Fibroblast of lung (primary cell): ENCODE measurements at regions not wholly inside any gene's neighbourhood (a gene's known extent, or its start where the extent isn't known, plus 50 kb on each side); places are given as distances from the start of the nearest gene placed in this dataset.

ENCODE experiments used
- DNase-seq, 2 donors: peaks; one replicate each; pipeline versions ENCODE4 v3.0.0 to v3.0.0-alpha.2; 2010; ENCODE audit warnings: low read depth in 2 of 2
- H2AFZ ChIP-seq: 2 replicates; pipeline ENCODE4 v1.5.1; 2012; ENCODE audit warnings: low read length, control low read depth, inconsistent platforms
- H3K27ac ChIP-seq: 2 replicates; pipeline ENCODE4 v1.5.1; 2011; ENCODE audit warnings: low read length, control low read depth; ENCODE audit not compliant: insufficient read depth
- H3K27me3 ChIP-seq: 2 replicates; pipeline ENCODE4 v1.5.1; 2011; ENCODE audit warnings: mild to moderate bottlenecking, low read length; ENCODE audit not compliant: control insufficient read depth, insufficient read depth
- H3K36me3 ChIP-seq: 2 replicates; pipeline ENCODE4 v1.5.1; 2011; ENCODE audit warnings: low read length; ENCODE audit not compliant: control insufficient read depth, insufficient read depth
- H3K4me1 ChIP-seq: 2 replicates; pipeline ENCODE4 v1.5.1; 2011; ENCODE audit warnings: low read length; ENCODE audit not compliant: control insufficient read depth, insufficient read depth; ENCODE audit errors: extremely low read depth
- H3K4me2 ChIP-seq: 2 replicates; pipeline ENCODE4 v1.5.1; 2011; ENCODE audit warnings: low read length, control low read depth; ENCODE audit not compliant: insufficient read depth; ENCODE audit errors: extremely low read depth
- H3K4me3 ChIP-seq, 4 experiments: fragments of 200-600 bp in 1 of 4; sonication (generic) in 1 of 4; replicated peaks in 1 of 4; 2 replicates each; pipeline ENCODE4 v1.5.1; 2011 to 2016; ENCODE audit warnings: low read length in 4 of 4, low read depth in 3 of 4, mild to moderate bottlenecking in 3 of 4, control low read depth in 2 of 4, inconsistent platforms in 1 of 4, mixed read lengths in 1 of 4; ENCODE audit not compliant: insufficient read depth in 1 of 4; ENCODE audit errors: control extremely low read depth in 1 of 4
- H3K79me2 ChIP-seq: 2 replicates; pipeline ENCODE4 v1.5.1; 2012; ENCODE audit warnings: mild to moderate bottlenecking, low read length, inconsistent platforms; ENCODE audit not compliant: control insufficient read depth, insufficient read depth
- H3K9ac ChIP-seq: 2 replicates; pipeline ENCODE4 v1.5.1; 2011; ENCODE audit warnings: mild to moderate bottlenecking, low read length, control low read depth; ENCODE audit not compliant: insufficient read depth
- H3K9me3 ChIP-seq: 2 replicates; pipeline ENCODE4 v1.5.1; 2012; ENCODE audit warnings: low read depth, low read length; ENCODE audit not compliant: control insufficient read depth, insufficient read depth
- H4K20me1 ChIP-seq: 2 replicates; pipeline ENCODE4 v1.5.1; 2011; ENCODE audit warnings: low read length; ENCODE audit not compliant: control insufficient read depth, insufficient read depth; ENCODE audit errors: extremely low read depth
- EZH2 ChIP-seq: IDR thresholded peaks from 2 replicates; pipeline ENCODE4 v1.5.1; 2012; ENCODE audit warnings: low read length, control low read depth, mild to moderate bottlenecking; ENCODE audit errors: missing control alignments
- TF ChIP-seq, protein P1 (sequence below), 2 donors: IDR thresholded peaks in 1 of 2; conservative IDR thresholded peaks in 1 of 2; 1 replicate in 1 of 2; 2 replicates in 1 of 2; pipeline ENCODE4 v1.5.1; 2011 to 2012; ENCODE audit warnings: low read length in 2 of 2, control low read depth in 1 of 2, inconsistent platforms in 1 of 2, low read depth in 1 of 2, mild to moderate bottlenecking in 1 of 2

DNA sequence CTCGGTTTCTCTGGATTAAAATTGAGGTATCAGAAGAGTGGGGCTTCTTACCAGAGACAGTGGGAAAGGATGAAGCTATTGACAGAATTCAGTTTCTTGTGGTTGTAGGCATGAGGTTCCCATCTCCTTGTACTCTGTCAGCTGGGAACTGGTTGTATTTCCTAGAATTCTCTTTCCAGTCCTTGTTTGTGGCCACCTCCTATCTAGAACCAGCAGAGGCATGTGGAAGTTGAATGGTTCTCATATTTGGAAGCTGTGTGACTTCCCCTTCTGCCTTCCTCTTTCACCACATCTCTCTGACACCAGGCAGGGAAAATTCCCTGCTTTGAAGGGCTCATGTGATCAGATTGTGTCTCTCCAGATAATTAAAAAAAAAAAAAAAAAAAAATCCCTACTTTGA lies 457.7 kb upstream of the ADAMTS5 start:
- DNase-seq, result no peak
- Histone ChIP-seq H3K79me2 (no peaks in the 10 kb centered on the region), H3K27me3 (no peaks in the 10 kb centered on the region), H3K9ac (no peak overlapping the region), H3K9me3 (no peaks in the 10 kb centered on the region), H4K20me1 (no peaks in the 10 kb centered on the region), H3K36me3 (no peaks in the 10 kb centered on the region), H3K27ac (peak overlapping the region; percentile 63), H3K4me3 (no peak overlapping the region), H3K4me1 (peaks cover 24% of the 10 kb centered on the region), H3K4me2 (no peak overlapping the region), H2AFZ (no peak overlapping the region)
- TF ChIP-seq, protein P1, sequence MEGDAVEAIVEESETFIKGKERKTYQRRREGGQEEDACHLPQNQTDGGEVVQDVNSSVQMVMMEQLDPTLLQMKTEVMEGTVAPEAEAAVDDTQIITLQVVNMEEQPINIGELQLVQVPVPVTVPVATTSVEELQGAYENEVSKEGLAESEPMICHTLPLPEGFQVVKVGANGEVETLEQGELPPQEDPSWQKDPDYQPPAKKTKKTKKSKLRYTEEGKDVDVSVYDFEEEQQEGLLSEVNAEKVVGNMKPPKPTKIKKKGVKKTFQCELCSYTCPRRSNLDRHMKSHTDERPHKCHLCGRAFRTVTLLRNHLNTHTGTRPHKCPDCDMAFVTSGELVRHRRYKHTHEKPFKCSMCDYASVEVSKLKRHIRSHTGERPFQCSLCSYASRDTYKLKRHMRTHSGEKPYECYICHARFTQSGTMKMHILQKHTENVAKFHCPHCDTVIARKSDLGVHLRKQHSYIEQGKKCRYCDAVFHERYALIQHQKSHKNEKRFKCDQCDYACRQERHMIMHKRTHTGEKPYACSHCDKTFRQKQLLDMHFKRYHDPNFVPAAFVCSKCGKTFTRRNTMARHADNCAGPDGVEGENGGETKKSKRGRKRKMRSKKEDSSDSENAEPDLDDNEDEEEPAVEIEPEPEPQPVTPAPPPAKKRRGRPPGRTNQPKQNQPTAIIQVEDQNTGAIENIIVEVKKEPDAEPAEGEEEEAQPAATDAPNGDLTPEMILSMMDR (conservative IDR thresholded peaks at IDR 0.05 in 1 of 2, IDR thresholded peaks at IDR 0.05 in 1 of 2; ENCODE audit: low read depth in 1 of 2, low read length in 2 of 2), result no peak
- TF ChIP-seq EZH2, result no peak

DNA sequence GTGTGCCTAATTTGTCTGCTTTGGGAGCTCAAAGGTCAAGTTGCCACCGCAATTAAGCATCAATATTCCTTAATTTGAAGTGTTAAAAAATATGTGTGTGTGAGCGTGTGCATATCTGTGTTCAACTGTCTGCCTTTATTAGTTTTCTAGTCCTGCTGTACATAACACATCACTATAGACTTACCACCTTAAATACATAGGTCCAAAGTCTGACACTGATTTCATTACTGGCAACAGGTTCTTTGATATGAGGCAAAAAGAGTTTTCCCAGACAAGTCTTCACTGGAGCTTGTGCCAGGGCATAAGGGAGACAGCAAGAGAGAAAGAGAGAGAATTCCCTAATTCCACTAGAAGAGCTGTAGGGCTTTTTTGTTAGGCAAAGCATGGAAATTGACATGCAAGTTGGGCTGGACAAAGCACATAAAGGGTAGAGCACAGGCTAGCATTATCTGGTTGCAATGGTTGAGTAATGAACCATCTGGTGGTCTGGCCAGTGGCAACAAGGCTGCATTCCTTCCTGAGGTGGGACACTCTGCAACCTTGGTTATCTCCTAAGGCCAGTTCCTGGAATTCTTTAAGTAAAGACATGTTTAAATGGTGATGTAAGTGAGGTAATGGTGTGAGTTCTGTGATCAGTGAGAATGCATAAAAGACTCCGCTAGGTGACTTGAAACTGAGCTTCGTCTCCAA lies 457.2 kb upstream of the ADAMTS5 start:
- H3K4me3 ChIP-seq, result no peak overlapping the region
- no peaks in the 10 kb centered on the region for H3K27me3 ChIP-seq
- H3K4me1 ChIP-seq, result peaks cover 24% of the 10 kb centered on the region
- DNase-seq, result peak in 1 of 2 donors; percentile 75
- no peaks in the 10 kb centered on the region for H3K9me3 ChIP-seq
- H2AFZ ChIP-seq, result no peak overlapping the region
- H3K9ac ChIP-seq, result no peak overlapping the region
- peak overlapping the region; percentile 63 for H3K27ac ChIP-seq
- no peak overlapping the region for H3K4me2 ChIP-seq
- no peak for TF ChIP-seq EZH2
- TF ChIP-seq, protein P1 (conservative IDR thresholded peaks at IDR 0.05 in 1 of 2, IDR thresholded peaks at IDR 0.05 in 1 of 2; ENCODE audit: low read depth in 1 of 2, low read length in 2 of 2), result no peak
- no peaks in the 10 kb centered on the region for H3K36me3 ChIP-seq
- H4K20me1 ChIP-seq, result no peaks in the 10 kb centered on the region
- H3K79me2 ChIP-seq, result no peaks in the 10 kb centered on the region

DNA sequence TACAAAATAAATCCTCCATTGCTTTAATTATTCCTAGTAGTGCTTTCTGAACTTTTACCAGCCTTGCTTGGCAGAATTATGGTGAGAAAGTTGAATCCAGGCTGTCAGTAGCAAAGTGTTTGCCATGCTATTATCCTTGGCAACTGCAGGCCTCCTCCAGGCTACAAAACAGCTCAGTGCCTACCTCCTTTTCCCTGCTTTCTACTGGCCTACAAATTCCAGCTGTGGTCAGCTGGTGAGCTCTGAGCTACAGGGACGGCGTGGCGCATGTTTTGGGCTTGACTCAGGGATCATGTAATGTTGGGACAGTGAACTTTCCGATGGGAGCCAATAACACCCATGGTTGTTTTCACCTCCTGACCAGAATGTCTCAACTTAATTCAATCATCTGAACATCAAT lies 456.1 kb upstream of the ADAMTS5 start:
- H3K27me3 ChIP-seq, result no peaks in the 10 kb centered on the region
- DNase-seq, result peak; percentile 84 to 98
- no peaks in the 10 kb centered on the region for H3K9me3 ChIP-seq
- no peak overlapping the region for H3K4me2 ChIP-seq
- no peaks in the 10 kb centered on the region for H4K20me1 ChIP-seq
- H3K36me3 ChIP-seq, result no peaks in the 10 kb centered on the region
- H3K79me2 ChIP-seq, result no peaks in the 10 kb centered on the region
- no peak overlapping the region for H3K9ac ChIP-seq
- no peak overlapping the region for H2AFZ ChIP-seq
- no peak overlapping the region for H3K4me3 ChIP-seq
- TF ChIP-seq, protein P1 (conservative IDR thresholded peaks at IDR 0.05 in 1 of 2, IDR thresholded peaks at IDR 0.05 in 1 of 2; ENCODE audit: low read depth in 1 of 2, low read length in 2 of 2), result no peak
- no peak for TF ChIP-seq EZH2
- peak overlapping the region; percentile 60 for H3K27ac ChIP-seq
- peaks cover 24% of the 10 kb centered on the region for H3K4me1 ChIP-seq
